ES-I3 (cell line): ENCODE measurements at regions not wholly inside any gene's neighbourhood (a gene's known extent, or its start where the extent isn't known, plus 50 kb on each side); places are given as distances from the start of the nearest gene placed in this dataset.
A peak's percentile ranks its signal among the peaks of the same experiment; 100 is the strongest.
"Not testable (repeated sequence)": the region's sequence is repeated elsewhere in the genome, so short reads cannot be mapped to it uniquely, and the experiment has no call there.

ENCODE experiments used
- H3K36me3 ChIP-seq: 2 replicates; pipeline ENCODE4 v1.6.1; 2013; ENCODE audit warnings: mild to moderate bottlenecking, low read length, control low read depth, moderate library complexity; ENCODE audit not compliant: insufficient read depth
- H3K4me1 ChIP-seq: 2 replicates; pipeline ENCODE4 v1.6.1; 2013; ENCODE audit warnings: mild to moderate bottlenecking, control low read depth, low read length; ENCODE audit not compliant: insufficient read depth
- H3K9ac ChIP-seq: 2 replicates; pipeline ENCODE4 v1.6.1; 2013; ENCODE audit warnings: low read depth, mild to moderate bottlenecking, low read length, moderate library complexity
- H3K9me3 ChIP-seq: 2 replicates; pipeline ENCODE4 v1.6.1; 2013; ENCODE audit warnings: mild to moderate bottlenecking, low read length, moderate library complexity; ENCODE audit not compliant: control insufficient read depth, insufficient read depth

- no peak overlapping the region for H3K9ac ChIP-seq
- no peaks in the 10 kb centered on the region for H3K36me3 ChIP-seq
- no peaks in the 10 kb centered on the region; the same call in 1 of the 2 replicates for H3K4me1 ChIP-seq
- H3K9me3 ChIP-seq = peaks cover 2% of the 10 kb centered on the region; the same call in 1 of the 2 replicates
These were observed 112.5 kb upstream of the ASB18 start for GRCh38 chr2:236376566-236377244.

- Histone ChIP-seq H3K36me3 (no peaks in the 10 kb centered on the region), H3K9ac (no peak overlapping the region)
These were observed 115.9 kb upstream of the ASB18 start for GRCh38 chr2:236380051-236380612.

GRCh38 chr2:236381253-236381652, 117.0 kb upstream of the ASB18 start:
- not testable (repeated sequence) for H3K4me1 ChIP-seq, H3K9me3 ChIP-seq, H3K9ac ChIP-seq, H3K36me3 ChIP-seq

More at GRCh38 chr2:236380051-236380612, 115.9 kb upstream of the ASB18 start:
- H3K4me1 ChIP-seq = no peaks in the 10 kb centered on the region; the same call in 1 of the 2 replicates
- no peaks in the 10 kb centered on the region for H3K9me3 ChIP-seq

GRCh38 chr2:236389284-236390216, 125.3 kb upstream of the ASB18 start:
- not testable (repeated sequence) for H3K4me1 ChIP-seq, H3K9me3 ChIP-seq, H3K36me3 ChIP-seq
- H3K9ac ChIP-seq = peak overlapping the region; percentile 32

GRCh38 chr2:236393101-236393500, 128.9 kb upstream of the ASB18 start:
- Histone ChIP-seq H3K9ac (no peak overlapping the region), H3K4me1 (no peaks in the 10 kb centered on the region), H3K9me3 (no peaks in the 10 kb centered on the region)

GRCh38 chr2:236393581-236393980, 129.4 kb upstream of the ASB18 start:
- Histone ChIP-seq H3K36me3 (no peaks in the 10 kb centered on the region), H3K9ac (no peak overlapping the region), H3K4me1 (no peaks in the 10 kb centered on the region), H3K9me3 (no peaks in the 10 kb centered on the region)

More at GRCh38 chr2:236393101-236393500, 128.9 kb upstream of the ASB18 start:
- H3K36me3 ChIP-seq = no peaks in the 10 kb centered on the region

GRCh38 chr2:236394571-236394970, 130.4 kb upstream of the ASB18 start:
- H3K9ac ChIP-seq = no peak overlapping the region
- no peaks in the 10 kb centered on the region for H3K9me3 ChIP-seq
- H3K36me3 ChIP-seq = no peaks in the 10 kb centered on the region
- no peaks in the 10 kb centered on the region for H3K4me1 ChIP-seq

GRCh38 chr2:236395067-236395466, 130.9 kb upstream of the ASB18 start:
- no peaks in the 10 kb centered on the region for H3K9me3 ChIP-seq
- no peak overlapping the region; the same call in 1 of the 2 replicates for H3K9ac ChIP-seq
- no peaks in the 10 kb centered on the region for H3K36me3 ChIP-seq
- no peaks in the 10 kb centered on the region for H3K4me1 ChIP-seq

- no peaks in the 10 kb centered on the region for H3K9me3 ChIP-seq
- H3K9ac ChIP-seq = no peak overlapping the region
- H3K36me3 ChIP-seq = no peaks in the 10 kb centered on the region
- H3K4me1 ChIP-seq = no peaks in the 10 kb centered on the region
These were observed 132.7 kb upstream of the ASB18 start for GRCh38 chr2:236396818-236397350.

- peaks cover 7% of the 10 kb centered on the region; the same call in 1 of the 2 replicates for H3K4me1 ChIP-seq
- no peak overlapping the region for H3K9ac ChIP-seq
- H3K36me3 ChIP-seq = no peaks in the 10 kb centered on the region
- no peaks in the 10 kb centered on the region for H3K9me3 ChIP-seq
These were observed 133.5 kb upstream of the ASB18 start for GRCh38 chr2:236397681-236398080.

- Histone ChIP-seq H3K9ac (no peak overlapping the region), H3K36me3 (no peaks in the 10 kb centered on the region), H3K9me3 (no peaks in the 10 kb centered on the region), H3K4me1 (peaks cover 8% of the 10 kb centered on the region; the same call in 1 of the 2 replicates)
These were observed 135.2 kb upstream of the ASB18 start for GRCh38 chr2:236399409-236399808.

- Histone ChIP-seq H3K9me3 (no peaks in the 10 kb centered on the region), H3K4me1 (peaks cover 8% of the 10 kb centered on the region; the same call in 1 of the 2 replicates), H3K36me3 (no peaks in the 10 kb centered on the region), H3K9ac (no peak overlapping the region)
These were observed 135.9 kb upstream of the ASB18 start for GRCh38 chr2:236400046-236400574.

GRCh38 chr2:236400594-236401360, 136.6 kb upstream of the ASB18 start:
- no peak overlapping the region for H3K9ac ChIP-seq
- H3K36me3 ChIP-seq = no peaks in the 10 kb centered on the region
- no peaks in the 10 kb centered on the region for H3K9me3 ChIP-seq
- peaks cover 8% of the 10 kb centered on the region; the same call in 1 of the 2 replicates for H3K4me1 ChIP-seq
